Psoas muscle (tissue), 7 donors: ENCODE measurements at regions not wholly inside any gene's neighbourhood (a gene's known extent, or its start where the extent isn't known, plus 50 kb on each side); places are given as distances from the start of the nearest gene placed in this dataset.
A peak's percentile ranks its signal among the peaks of the same experiment; 100 is the strongest.

ENCODE experiments used
- ATAC-seq, 4 donors: fragments of 200-7000 bp; cut with Tn5 transposase; one replicate each; pipeline ENCODE4 v1.9.1; 2020; ENCODE audit warnings: moderate library complexity in 3 of 4, mild to moderate bottlenecking in 2 of 4
- DNase-seq, 2 donors: peaks; one replicate each; pipeline ENCODE4 v3.0.0-alpha.2; 2020
- H3K27ac ChIP-seq: fragments of 200-600 bp; one replicate; pipeline ENCODE4 v1.8.0; 2022
- H3K27me3 ChIP-seq, 3 donors: fragments of 200-600 bp in 1 of 3; one replicate each; pipeline versions ENCODE4 v1.6.1 to v1.8.0; 2013 to 2022; ENCODE audit warnings: low read length in 2 of 3, mild to moderate bottlenecking in 2 of 3, moderate library complexity in 1 of 3; ENCODE audit not compliant: insufficient read depth in 3 of 3
- H3K36me3 ChIP-seq, 2 donors: fragments of 200-600 bp in 1 of 2; one replicate each; pipeline versions ENCODE4 v1.6.1 to v1.8.0; 2013 to 2022; ENCODE audit warnings: low read depth in 1 of 2, mild to moderate bottlenecking in 1 of 2, moderate library complexity in 1 of 2; ENCODE audit not compliant: insufficient read depth in 1 of 2
- H3K4me1 ChIP-seq: fragments of 200-600 bp; one replicate; pipeline ENCODE4 v1.8.0; 2022
- H3K4me3 ChIP-seq: fragments of 200-600 bp; one replicate; pipeline ENCODE4 v1.8.0; 2022; ENCODE audit warnings: mild to moderate bottlenecking
- H3K9me3 ChIP-seq: fragments of 200-600 bp; one replicate; pipeline ENCODE4 v1.8.0; 2022
- CTCF ChIP-seq: fragments of 200-600 bp; IDR thresholded peaks from one replicate; pipeline ENCODE4 v1.8.0; 2022; ENCODE audit warnings: antibody characterized with exemption
- WGBS, 3 donors: extraction: QIAGEN DNeasy Blood & Tissue Kit; methylation state at CpG; one replicate each; pipeline versions ENCODE4 v1.1.6 to v1.1.7; 2013; 5-methylcytosine and 5-hydroxymethylcytosine counted together
- intact Hi-C, 2 donors: fragments of 100-400 bp; cut with DNase I; formaldehyde crosslinking; loops; one replicate each; pipeline versions ENCODE4 v1.11.0 to v1.14.2; 2022
- donor health status: healthy with polysubstance abuse.
- donor health status: DM: no; HTN: no; CAD: no; lungs with moderate emphysema.
- donor health status: Bipolar disorder and iron deficiency.
- donor health status: healthy.
- donor health status: DM: yes; HTN: yes; CAD: no.
- donor health status: DM: no; HTN: no; CAD: no.
- donor health status: DM: yes; HTN: yes; CAD: no.

- Histone ChIP-seq H3K27ac (no peak overlapping the region), H3K4me1 (no peaks in the 10 kb centered on the region), H3K9me3 (no peaks in the 10 kb centered on the region), H3K4me3 (no peak overlapping the region), H3K27me3 (peaks cover 0 to 2% (median 0%) of the 10 kb centered on the region in 3 donors), H3K36me3 (no peaks in the 10 kb centered on the region)
- no peak for TF ChIP-seq CTCF
- intact Hi-C loops: no loop called here
- DNase-seq (no peak), ATAC-seq (no peak)
- WGBS, 3 donors: 54 to 56% (median 55%) methylated on average over 6 of the region's 6 CpGs
Measured at GRCh38 chr6:87913974-87914373, 133.7 kb upstream of the SPACA1 start.

- WGBS, 3 donors: 95 to 96% (median 96%) methylated on average over 1 of the region's 1 CpG
- DNase-seq (no peak), ATAC-seq (no peak)
- H3K4me1 ChIP-seq: no peaks in the 10 kb centered on the region
- peaks cover 0 to 2% (median 0%) of the 10 kb centered on the region in 3 donors for H3K27me3 ChIP-seq
- H3K27ac ChIP-seq: no peak overlapping the region
- H3K36me3 ChIP-seq: no peaks in the 10 kb centered on the region
- H3K9me3 ChIP-seq: no peaks in the 10 kb centered on the region
- TF ChIP-seq CTCF: no peak
- no peak overlapping the region for H3K4me3 ChIP-seq
- intact Hi-C loops: no loop called here
Measured at GRCh38 chr6:87912102-87912501, 135.5 kb upstream of the SPACA1 start.

- no peak for DNase-seq
- 40 to 61% (median 41%) methylated on average over 8 of the region's 8 CpGs for WGBS, 3 donors
- no peak overlapping the region for H3K4me3 ChIP-seq
- no peak for TF ChIP-seq CTCF
- intact Hi-C loops: no loop called here
- no peaks in the 10 kb centered on the region for H3K9me3 ChIP-seq
- H3K27me3 ChIP-seq: peaks cover 0 to 2% (median 0%) of the 10 kb centered on the region in 3 donors
- ATAC-seq: peak in 1 of 4 donors; percentile 13
- H3K27ac ChIP-seq: no peak overlapping the region
- no peaks in the 10 kb centered on the region for H3K4me1 ChIP-seq
- no peaks in the 10 kb centered on the region for H3K36me3 ChIP-seq
Measured at GRCh38 chr6:87909849-87910248, 137.8 kb upstream of the SPACA1 start.

GRCh38 chr6:87908978-87909811, 138.4 kb upstream of the SPACA1 start:
- TF ChIP-seq CTCF: no peak
- WGBS, 3 donors: 69 to 73% (median 70%) methylated on average over 6 of the region's 6 CpGs
- Histone ChIP-seq H3K27ac (no peak overlapping the region), H3K4me3 (no peak overlapping the region), H3K9me3 (no peaks in the 10 kb centered on the region), H3K4me1 (no peaks in the 10 kb centered on the region), H3K36me3 (no peaks in the 10 kb centered on the region), H3K27me3 (peaks cover 0 to 2% (median 0%) of the 10 kb centered on the region in 3 donors)
- intact Hi-C loops: no loop called here
- ATAC-seq: no peak
- no peak for DNase-seq

- ATAC-seq: no peak
- Histone ChIP-seq H3K27ac (no peak overlapping the region), H3K27me3 (peaks cover 0 to 2% (median 0%) of the 10 kb centered on the region in 3 donors), H3K36me3 (no peaks in the 10 kb centered on the region), H3K9me3 (no peaks in the 10 kb centered on the region), H3K4me1 (no peaks in the 10 kb centered on the region), H3K4me3 (no peak overlapping the region)
- TF ChIP-seq CTCF: no peak
- DNase-seq: no peak
- 42 to 56% (median 50%) methylated on average over 2 of the region's 2 CpGs for WGBS, 3 donors
- intact Hi-C loops: no loop called here
Measured at GRCh38 chr6:87907521-87907920, 140.1 kb upstream of the SPACA1 start.
